ENCODE measurements at regions not wholly inside any gene's neighbourhood (a gene's known extent, or its start where the extent isn't known, plus 50 kb on each side); places are given as distances from the start of the nearest gene placed in this dataset.

GRCh38 chr10:64494901-64495300, 973.7 kb downstream of the REEP3 start:
- no peak for TF ChIP-seq EZH2phosphoT487 (conservative IDR thresholded peaks at IDR 0.05; ENCODE audit: low read length)
- no peak for TF ChIP-seq CTCF (IDR thresholded peaks at IDR 0.05; ENCODE audit: insufficient read depth, low read length, poor library complexity, severe bottlenecking)
